ENCODE measurements at regions not wholly inside any gene's neighbourhood (a gene's known extent, or its start where the extent isn't known, plus 50 kb on each side); places are given as distances from the start of the nearest gene placed in this dataset.

DNA sequence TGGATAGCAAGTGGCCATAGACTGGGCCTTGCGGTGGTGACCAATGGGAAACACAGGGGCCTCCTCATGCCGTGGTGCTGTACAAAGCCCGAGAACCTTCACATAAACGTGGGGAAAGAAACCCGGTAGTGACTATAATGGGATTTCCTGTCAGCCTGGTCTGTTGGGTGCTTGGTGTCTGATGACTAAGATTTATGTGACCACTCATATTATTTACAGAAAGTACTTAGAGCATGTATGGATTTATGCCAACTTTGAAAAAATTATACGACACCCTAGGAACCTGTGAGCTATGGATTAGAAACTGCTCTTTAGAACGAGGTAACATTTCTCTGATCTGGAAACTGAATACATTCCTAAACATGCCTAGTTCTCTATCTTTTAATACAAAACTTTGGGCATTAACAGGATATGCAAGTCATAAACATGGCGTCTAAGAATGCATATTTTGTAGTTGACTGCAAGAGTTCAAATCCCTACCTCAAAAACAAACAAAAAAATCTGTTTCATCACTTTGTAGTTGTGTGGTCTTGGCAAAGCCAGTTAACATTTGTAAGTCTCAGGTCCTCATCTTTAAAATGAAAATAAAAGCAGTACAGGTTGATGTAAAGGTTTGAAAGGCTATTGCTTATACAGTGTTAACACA, 85.4 kb downstream of the TMEM167A start:
- no peak overlapping the region for H3K27ac ChIP-seq (ENCODE audit: poor library complexity, severe bottlenecking)
- no peaks in the 10 kb centered on the region for H3K9me3 ChIP-seq (ENCODE audit: severe bottlenecking)
- ATAC-seq (ENCODE audit: low read depth) (peak; percentile 73), DNase-seq (ENCODE audit: low spot score) (no peak)
- H3K4me1 ChIP-seq (ENCODE audit: insufficient read depth, poor library complexity, severe bottlenecking), result peaks cover 8% of the 10 kb centered on the region
- H3K27me3 ChIP-seq (ENCODE audit: insufficient read depth, poor library complexity, severe bottlenecking), result no peaks in the 10 kb centered on the region
- H3K36me3 ChIP-seq (ENCODE audit: low read depth), result no peaks in the 10 kb centered on the region
- no peak for TF ChIP-seq CTCF (IDR thresholded peaks at IDR 0.05; ENCODE audit: poor library complexity, severe bottlenecking)
- no peak overlapping the region for H3K4me3 ChIP-seq (ENCODE audit: severe bottlenecking)

DNA sequence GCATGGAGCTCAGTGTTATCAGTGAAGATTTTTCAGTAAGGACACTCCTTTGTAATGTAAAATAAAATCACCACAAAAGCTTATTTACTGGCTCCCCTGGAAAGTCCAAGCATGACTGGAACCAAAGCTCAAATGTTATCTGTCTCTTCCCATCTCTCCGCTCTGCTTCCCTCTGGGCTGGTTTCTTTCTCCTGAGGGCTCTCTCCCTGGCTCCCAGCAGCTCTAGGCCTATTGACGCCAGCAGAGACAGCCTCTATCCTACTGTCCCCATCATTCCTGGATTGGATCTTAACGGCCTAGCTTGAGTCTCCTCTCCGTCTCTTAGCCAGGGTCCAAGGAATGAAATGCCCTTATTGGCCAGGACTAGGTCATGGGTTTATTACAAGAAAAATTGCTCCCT, 86.1 kb downstream of the TMEM167A start:
- DNase-seq (ENCODE audit: low spot score) (no peak), ATAC-seq (ENCODE audit: low read depth) (no peak)
- no peak overlapping the region for H3K27ac ChIP-seq (ENCODE audit: poor library complexity, severe bottlenecking)
- H3K27me3 ChIP-seq (ENCODE audit: insufficient read depth, poor library complexity, severe bottlenecking), result no peaks in the 10 kb centered on the region
- no peak for TF ChIP-seq CTCF (IDR thresholded peaks at IDR 0.05; ENCODE audit: poor library complexity, severe bottlenecking)
- H3K4me3 ChIP-seq (ENCODE audit: severe bottlenecking), result no peak overlapping the region
- H3K4me1 ChIP-seq (ENCODE audit: insufficient read depth, poor library complexity, severe bottlenecking), result peaks cover 8% of the 10 kb centered on the region
- H3K36me3 ChIP-seq (ENCODE audit: low read depth), result no peaks in the 10 kb centered on the region
- H3K9me3 ChIP-seq (ENCODE audit: severe bottlenecking), result no peaks in the 10 kb centered on the region

DNA sequence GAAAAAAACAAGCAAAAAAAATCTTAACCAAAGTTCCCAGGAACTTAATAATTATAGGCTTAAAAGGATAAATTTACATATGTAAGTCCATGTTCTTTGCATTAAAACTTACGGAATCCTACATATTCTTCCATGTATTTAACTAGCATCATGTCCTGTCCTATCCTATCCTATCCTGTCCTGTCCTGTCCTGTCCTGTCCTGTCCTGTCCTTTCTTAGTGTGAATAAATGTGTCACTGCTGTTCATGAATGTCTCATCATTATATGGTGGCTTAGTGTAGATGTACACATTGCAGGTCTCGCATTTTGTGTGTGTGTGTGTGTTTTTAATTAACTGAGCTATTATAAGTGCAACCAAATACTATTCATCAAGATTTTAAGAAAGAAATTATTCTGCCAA, 90.0 kb downstream of the TMEM167A start:
- no peak for TF ChIP-seq CTCF (IDR thresholded peaks at IDR 0.05; ENCODE audit: poor library complexity, severe bottlenecking)
- Histone ChIP-seq H3K9me3 (ENCODE audit: severe bottlenecking) (no peaks in the 10 kb centered on the region), H3K36me3 (ENCODE audit: low read depth) (no peaks in the 10 kb centered on the region), H3K27me3 (ENCODE audit: insufficient read depth, poor library complexity, severe bottlenecking) (no peaks in the 10 kb centered on the region), H3K4me3 (ENCODE audit: severe bottlenecking) (no peak overlapping the region), H3K27ac (ENCODE audit: poor library complexity, severe bottlenecking) (no peak overlapping the region), H3K4me1 (ENCODE audit: insufficient read depth, poor library complexity, severe bottlenecking) (peaks cover 8% of the 10 kb centered on the region)
- no peak for ATAC-seq (ENCODE audit: low read depth)
- no peak for DNase-seq (ENCODE audit: low spot score)

DNA sequence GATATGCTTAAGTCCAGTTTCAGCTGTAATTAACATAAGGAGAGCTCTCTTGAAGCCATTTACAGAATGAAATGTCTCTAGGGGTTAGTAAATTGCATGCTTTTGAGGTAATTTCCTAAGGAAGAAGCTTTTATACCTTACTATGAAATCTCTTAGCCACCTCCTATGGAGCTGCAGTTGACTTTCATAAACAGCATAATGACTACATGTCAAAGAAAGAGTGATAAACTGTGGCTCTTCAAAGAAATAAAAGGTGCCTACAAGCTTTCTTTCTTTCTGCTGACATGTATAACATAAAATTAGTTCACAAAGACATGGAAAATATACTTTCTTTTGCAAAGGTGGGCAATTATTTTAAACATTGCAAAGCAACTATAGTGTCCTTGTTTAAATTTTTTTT, 90.8 kb downstream of the TMEM167A start:
- H3K27ac ChIP-seq (ENCODE audit: poor library complexity, severe bottlenecking), result no peak overlapping the region
- H3K27me3 ChIP-seq (ENCODE audit: insufficient read depth, poor library complexity, severe bottlenecking), result no peaks in the 10 kb centered on the region
- ATAC-seq (ENCODE audit: low read depth) (no peak), DNase-seq (ENCODE audit: low spot score) (no peak)
- H3K4me3 ChIP-seq (ENCODE audit: severe bottlenecking), result no peak overlapping the region
- no peaks in the 10 kb centered on the region for H3K9me3 ChIP-seq (ENCODE audit: severe bottlenecking)
- no peak for TF ChIP-seq CTCF (IDR thresholded peaks at IDR 0.05; ENCODE audit: poor library complexity, severe bottlenecking)
- H3K4me1 ChIP-seq (ENCODE audit: insufficient read depth, poor library complexity, severe bottlenecking), result peaks cover under 1% of the 10 kb centered on the region
- H3K36me3 ChIP-seq (ENCODE audit: low read depth), result no peaks in the 10 kb centered on the region

DNA sequence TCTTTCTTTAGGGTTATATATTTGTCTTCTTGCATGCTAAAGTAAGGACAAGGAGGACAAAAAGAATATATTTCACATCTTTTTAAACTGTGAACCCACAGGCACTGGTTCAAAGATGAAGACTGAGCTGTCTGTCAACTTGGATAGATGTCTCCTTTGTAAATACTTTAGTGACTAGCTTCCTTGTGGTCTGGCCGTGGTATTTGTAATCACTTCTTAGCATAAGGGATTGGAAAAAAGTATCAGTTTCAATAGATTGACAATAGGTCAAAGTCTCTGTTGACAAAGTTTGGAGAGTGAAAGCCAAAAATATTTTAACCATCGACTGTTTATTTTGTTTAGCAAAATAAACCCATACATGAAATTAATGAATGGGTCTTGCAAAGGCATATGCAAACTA, 91.4 kb downstream of the TMEM167A start:
- DNase-seq (ENCODE audit: low spot score) (no peak), ATAC-seq (ENCODE audit: low read depth) (no peak)
- Histone ChIP-seq H3K27ac (ENCODE audit: poor library complexity, severe bottlenecking) (no peak overlapping the region), H3K9me3 (ENCODE audit: severe bottlenecking) (no peaks in the 10 kb centered on the region), H3K27me3 (ENCODE audit: insufficient read depth, poor library complexity, severe bottlenecking) (no peaks in the 10 kb centered on the region), H3K4me1 (ENCODE audit: insufficient read depth, poor library complexity, severe bottlenecking) (no peaks in the 10 kb centered on the region), H3K36me3 (ENCODE audit: low read depth) (no peaks in the 10 kb centered on the region), H3K4me3 (ENCODE audit: severe bottlenecking) (no peak overlapping the region)
- TF ChIP-seq CTCF (IDR thresholded peaks at IDR 0.05; ENCODE audit: poor library complexity, severe bottlenecking), result no peak

Measured in RWPE2 (cell line).